ENCODE measurements at regions not wholly inside any gene's neighbourhood (a gene's known extent, or its start where the extent isn't known, plus 50 kb on each side); places are given as distances from the start of the nearest gene placed in this dataset.

DNA sequence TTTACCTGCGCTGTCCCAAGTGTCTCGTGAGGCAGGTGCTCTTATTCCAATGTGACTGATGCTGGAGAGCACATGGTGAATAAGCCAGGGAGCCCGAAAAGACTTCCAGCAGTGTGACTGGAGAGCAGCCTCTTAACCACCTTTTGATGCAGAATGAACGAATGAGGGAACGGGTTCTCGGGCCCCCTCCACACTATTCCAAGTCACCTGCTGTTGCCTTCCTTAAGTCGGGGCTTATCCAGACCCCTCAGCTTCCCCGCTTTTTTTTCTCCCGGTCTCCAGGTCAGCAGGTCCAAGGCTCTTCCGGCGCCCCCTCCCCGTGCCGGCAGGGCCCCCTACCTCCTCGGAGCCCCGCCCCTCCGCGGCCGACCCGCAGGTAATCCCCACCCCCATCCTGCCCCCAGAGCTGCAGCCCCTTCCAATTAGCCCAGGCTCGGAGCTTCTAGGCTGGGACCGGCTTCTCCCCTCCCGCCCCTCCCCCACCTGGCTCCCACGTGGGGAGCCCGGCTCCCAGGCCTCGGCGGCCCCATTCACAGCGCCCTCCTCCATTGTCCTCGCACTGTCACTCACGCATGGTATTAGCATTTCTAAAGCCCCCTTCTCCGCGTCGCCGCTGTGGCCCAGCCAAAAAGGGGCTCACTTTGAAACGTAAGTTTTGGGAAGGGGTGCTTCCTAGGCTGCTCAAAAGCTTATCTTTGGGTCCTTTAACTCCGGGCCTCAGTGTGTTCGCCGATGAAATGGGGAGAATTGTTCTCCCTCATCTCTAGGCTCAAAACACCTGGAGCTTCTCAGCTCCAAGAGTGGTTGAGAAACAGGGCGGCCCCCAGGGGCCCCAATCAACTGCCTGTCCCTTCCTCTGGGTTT, 56.2 kb upstream of the PJA1 start:
- TF ChIP-seq CEBPB (IDR thresholded peaks at IDR 0.05) (no peak), NFIC (IDR thresholded peaks at IDR 0.05) (no peak), EP300 (IDR thresholded peaks at IDR 0.05; ENCODE audit: borderline replicate concordance) (no peak), TEAD4 (IDR thresholded peaks at IDR 0.05) (no peak), ZBTB7A (IDR thresholded peaks at IDR 0.05; ENCODE audit: low read depth) (no peak)
- TF ChIP-seq, protein P1, sequence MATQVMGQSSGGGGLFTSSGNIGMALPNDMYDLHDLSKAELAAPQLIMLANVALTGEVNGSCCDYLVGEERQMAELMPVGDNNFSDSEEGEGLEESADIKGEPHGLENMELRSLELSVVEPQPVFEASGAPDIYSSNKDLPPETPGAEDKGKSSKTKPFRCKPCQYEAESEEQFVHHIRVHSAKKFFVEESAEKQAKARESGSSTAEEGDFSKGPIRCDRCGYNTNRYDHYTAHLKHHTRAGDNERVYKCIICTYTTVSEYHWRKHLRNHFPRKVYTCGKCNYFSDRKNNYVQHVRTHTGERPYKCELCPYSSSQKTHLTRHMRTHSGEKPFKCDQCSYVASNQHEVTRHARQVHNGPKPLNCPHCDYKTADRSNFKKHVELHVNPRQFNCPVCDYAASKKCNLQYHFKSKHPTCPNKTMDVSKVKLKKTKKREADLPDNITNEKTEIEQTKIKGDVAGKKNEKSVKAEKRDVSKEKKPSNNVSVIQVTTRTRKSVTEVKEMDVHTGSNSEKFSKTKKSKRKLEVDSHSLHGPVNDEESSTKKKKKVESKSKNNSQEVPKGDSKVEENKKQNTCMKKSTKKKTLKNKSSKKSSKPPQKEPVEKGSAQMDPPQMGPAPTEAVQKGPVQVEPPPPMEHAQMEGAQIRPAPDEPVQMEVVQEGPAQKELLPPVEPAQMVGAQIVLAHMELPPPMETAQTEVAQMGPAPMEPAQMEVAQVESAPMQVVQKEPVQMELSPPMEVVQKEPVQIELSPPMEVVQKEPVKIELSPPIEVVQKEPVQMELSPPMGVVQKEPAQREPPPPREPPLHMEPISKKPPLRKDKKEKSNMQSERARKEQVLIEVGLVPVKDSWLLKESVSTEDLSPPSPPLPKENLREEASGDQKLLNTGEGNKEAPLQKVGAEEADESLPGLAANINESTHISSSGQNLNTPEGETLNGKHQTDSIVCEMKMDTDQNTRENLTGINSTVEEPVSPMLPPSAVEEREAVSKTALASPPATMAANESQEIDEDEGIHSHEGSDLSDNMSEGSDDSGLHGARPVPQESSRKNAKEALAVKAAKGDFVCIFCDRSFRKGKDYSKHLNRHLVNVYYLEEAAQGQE (IDR thresholded peaks at IDR 0.05; ENCODE audit: low read depth): no peak

Data from Ishikawa (cell line).